G401.6 (cell line): ENCODE measurements at regions not wholly inside any gene's neighbourhood (a gene's known extent, or its start where the extent isn't known, plus 50 kb on each side); places are given as distances from the start of the nearest gene placed in this dataset.
"Not testable (repeated sequence)": the region's sequence is repeated elsewhere in the genome, so short reads cannot be mapped to it uniquely, and the experiment has no call there.

ENCODE experiments used
- FAIRE-seq: peaks from 2 replicates; lab custom pipeline; 2012; peaks lifted over from hg19 to GRCh38; lab: Jason Lieb, UNC

DNA sequence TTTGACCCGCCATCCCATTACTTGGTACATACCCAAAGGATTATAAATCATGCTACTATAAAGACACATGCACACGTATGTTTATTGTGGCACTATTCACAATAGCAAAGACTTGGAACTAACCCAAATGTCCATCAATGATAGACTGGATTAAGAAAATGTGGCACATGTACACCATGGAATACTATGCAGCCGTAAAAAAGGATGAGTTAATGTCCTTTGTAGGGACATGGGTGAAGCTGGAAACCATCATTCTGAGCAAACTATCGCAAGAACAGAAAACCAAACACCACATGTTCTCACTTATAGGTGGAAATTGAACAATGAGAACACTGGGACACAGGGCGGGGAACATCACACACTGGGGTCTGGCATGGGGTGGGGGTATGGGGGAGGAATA, 57.1 kb upstream of the GMDS start:
- FAIRE-seq = not testable (repeated sequence)

DNA sequence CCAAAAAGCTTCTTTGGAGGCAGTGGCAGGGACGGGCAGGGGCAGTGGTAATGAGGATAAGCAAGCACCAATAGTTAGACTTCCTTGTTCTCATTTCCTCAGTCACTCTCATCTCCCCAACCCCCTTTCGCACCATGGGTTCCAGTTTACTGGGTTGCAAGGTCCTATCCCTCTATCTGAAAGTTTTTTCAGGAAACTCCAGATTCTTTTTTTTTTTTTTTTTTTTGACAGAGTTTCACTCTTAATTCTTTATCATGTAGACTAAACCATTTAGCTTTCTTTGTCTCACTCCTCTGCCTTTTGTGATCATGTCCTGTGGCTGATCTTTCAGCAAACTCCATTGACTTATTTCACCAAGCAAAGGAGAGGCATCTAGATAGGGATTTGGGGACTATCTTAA, 51.4 kb upstream of the GMDS start:
- no peak for FAIRE-seq
